GM18870 (cell line): ENCODE measurements at regions not wholly inside any gene's neighbourhood (a gene's known extent, or its start where the extent isn't known, plus 50 kb on each side); places are given as distances from the start of the nearest gene placed in this dataset.
"Not testable (repeated sequence)": the region's sequence is repeated elsewhere in the genome, so short reads cannot be mapped to it uniquely, and the experiment has no call there.

Source experiments
- ATAC-seq: cut with Tn5 transposase; IDR thresholded peaks from one replicate; pipeline ENCODE4 v1.9.1; 2021; ENCODE audit warnings: moderate library complexity; ENCODE audit not compliant: unreplicated experiment

DNA sequence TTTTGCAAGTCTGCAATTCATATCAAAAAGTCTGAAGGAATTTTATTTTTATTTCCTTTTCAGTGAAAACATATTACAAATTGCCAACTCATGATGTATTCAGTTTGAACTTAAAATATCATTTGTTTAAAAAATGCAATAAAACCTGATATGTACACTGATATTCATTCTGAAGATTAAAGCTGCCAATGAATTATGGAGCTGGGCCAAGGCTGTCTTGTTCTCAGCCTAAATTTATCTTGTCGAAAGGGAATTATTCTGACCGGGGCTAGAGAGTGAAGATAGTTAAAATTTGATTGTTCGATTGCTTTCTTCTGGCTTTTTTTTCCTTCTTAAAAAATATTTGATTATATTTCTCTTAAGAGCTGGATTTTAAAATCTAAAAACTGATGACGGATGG is 54.0 kb upstream of the RBFOX1 start:
- ATAC-seq: no peak

- no peak for ATAC-seq
Observed at GRCh38 chr16:7272567-7273158, 60.0 kb upstream of the RBFOX1 start.

GRCh38 chr16:7271486-7271885 is 61.2 kb upstream of the RBFOX1 start:
- no peak for ATAC-seq

DNA sequence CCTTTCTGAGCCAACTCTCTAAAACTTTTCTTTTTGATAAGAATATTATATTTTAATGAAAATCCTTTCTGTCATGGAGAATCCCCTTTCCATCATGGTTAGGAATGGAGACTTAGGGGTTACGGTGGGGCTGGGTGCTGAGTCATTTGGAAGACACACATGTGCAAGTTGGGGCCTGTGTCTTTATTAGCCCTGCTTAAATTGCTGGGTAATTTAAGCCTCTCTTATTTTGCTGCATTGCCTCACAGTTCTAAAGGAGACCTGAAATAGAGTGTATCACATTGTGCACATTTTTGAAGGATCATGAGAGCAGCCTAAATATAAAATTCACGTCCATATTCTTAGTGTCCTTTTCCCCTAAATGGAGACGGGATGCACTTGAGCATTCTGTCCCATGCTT is 61.8 kb upstream of the RBFOX1 start:
- no peak for ATAC-seq

DNA sequence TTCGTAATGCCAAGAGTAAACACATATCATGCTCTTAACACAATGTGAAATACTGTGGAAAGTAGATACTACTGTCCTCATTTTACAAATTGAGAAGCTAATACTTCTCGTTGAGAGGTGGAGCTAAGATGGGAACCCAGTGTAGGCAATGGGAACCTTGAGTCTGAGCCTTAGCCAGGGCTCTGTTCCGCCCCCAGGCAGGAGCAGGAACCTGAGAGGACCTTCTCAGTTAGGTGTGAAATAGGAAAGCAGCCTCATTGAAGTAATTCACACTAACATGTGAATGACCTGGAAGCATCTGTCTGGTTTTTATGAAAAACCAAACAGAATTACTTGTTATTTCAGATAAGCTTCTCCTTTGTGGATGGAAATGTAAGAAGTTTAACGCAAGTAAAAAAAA is 62.6 kb upstream of the RBFOX1 start:
- no peak for ATAC-seq

DNA sequence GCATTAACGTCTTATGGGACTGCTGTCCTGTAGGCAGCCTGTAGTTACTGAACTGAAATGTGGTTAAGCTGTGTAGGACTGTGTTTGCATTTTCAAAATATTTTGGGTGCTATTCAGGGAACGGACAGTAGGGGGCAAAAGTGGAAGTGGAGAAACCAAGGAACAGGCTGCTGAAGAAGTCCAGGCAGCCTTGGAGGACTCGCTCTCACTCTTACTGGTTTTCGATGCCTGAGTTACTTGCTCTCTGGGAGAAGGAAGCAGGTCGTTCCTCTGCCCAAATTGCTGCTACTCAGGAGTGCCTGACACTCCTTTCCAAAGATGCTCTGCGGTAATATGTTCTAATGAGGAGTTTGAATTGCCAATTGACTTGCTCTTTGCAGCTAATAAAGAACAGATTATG is 64.5 kb upstream of the RBFOX1 start:
- no peak for ATAC-seq

DNA sequence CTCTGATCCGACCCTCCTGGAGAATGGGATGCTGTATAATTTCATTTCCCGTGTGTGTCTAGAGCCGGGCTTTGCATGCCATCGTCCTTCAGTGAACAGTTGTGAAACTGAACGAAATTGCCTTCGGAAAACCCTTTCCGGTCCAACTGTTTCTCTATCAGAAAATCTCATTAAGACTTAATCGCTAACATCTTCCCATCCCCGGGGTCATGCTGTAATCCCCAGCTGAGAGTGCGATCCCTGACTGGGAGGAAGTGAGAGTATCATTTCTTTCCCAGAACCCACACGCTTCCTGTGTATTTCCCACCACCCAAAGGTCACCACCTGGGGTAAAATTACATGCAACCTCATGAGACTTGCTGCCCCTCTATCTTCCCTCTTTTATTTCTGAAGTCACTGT is 75.6 kb upstream of the RBFOX1 start:
- no peak for ATAC-seq

DNA sequence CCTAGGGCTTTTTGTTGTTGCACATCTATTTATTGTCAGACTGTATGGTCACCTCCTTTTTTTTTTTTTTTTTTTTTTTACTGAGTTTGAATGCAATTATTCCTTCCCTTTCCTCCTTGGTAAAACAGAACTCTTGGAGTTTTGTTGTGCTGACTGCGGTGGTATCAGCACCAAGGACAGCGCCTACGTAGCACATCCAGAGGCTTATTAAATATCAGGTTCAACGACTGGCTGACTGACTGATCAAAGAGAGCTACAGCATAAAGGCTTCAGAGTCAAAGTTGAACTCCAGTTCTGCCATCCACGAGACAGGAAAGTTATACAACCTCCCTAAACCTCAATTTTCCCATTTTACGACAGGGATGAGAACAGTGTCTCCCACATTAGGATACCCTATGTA is 86.1 kb upstream of the RBFOX1 start:
- ATAC-seq: no peak

DNA sequence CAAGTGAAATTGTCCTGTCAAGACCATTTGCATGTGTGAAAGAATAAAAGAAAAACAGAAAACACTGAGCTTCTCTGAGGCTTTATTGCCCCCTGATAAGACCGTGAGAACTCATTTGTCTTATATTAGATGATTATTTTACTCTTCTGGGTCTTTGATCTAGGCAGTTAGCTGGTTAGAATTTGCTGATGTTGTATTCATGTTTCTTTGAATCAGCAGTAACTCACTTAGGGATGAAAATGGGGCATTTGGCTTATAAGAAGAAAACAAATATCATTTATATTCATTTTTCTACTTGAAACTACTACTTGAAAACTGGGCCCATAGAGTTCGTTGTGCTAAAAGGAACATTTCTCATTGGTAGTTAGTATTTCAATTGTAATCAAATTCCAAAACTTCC is 93.1 kb upstream of the RBFOX1 start:
- ATAC-seq: no peak

- no peak for ATAC-seq
Observed at GRCh38 chr16:7236824-7237410, 95.7 kb upstream of the RBFOX1 start.

DNA sequence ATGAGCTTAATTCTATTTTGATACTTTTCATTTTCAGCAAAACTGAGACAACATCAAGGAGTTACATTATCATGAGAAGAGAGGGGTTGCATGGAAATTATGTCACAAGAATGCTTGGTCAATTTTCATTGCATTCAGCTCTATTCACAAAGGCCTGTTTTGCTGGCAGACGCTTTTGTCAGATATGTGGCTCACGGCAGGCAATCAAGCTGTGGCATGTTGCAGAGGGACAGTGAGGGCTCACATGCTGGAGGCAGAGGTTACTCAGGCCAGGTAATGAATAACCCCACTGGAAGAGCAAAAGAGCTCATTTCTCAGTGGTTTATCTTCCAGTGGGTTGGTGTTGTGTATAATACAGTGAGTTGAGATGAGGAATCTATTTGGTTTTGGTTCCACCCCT is 98.7 kb upstream of the RBFOX1 start:
- no peak for ATAC-seq

DNA sequence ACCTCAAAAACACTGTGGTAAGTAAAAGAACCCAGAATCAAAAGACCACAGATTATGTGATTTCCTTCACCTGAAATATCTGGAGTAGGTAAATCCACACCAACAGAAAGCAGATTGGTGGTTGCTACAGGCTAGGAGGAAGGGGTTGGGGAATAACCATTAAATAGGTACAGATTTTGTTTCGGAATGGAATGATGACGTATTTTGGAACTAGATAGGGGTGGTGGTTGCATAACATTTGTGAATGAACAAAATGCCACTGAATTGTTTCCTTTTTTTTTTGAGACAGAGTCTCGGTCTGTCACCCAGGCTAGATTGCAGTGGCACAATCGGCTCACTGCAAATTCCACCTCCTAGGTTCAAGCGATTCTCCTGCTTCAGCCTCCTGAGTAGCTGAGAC is 100.9 kb upstream of the RBFOX1 start:
- ATAC-seq: no peak

DNA sequence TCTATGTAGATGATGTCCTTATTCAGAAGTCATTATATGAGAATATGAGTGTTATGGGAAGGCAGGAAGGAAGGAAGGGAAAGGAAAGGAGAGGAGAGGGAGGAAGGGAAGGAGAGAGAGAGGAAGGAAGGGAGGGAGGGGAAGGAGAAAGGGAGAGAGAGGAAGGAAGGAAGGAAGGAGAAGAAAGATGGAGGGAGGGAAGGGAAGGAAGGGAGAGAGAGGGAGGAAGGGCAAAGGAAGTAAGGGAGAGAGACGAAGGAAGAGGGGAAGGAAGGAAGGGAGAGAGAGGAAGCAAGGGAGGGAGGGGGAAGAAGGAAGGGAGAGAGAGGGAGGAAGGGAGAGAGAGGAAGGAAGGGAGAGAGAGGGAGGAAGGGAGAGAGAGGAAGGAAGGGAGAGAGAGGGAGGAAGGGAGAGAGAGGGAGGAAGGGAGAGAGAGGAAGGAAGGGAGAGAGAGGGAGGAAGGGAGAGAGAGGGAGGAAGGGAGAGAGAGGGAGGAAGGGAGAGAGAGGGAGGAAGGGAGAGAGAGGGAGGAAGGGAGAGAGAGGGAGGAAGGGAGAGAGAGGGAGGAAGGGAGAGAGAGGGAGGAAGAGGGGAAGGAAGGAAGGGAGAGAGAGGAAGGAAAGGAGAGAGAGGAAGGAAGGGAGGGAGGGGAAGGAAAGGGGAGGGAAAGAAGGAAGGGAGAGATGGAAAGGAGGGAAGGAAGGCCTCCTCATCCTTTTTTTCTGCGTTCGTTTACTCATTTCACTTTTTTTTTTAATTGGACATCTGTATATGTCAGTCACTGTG is 103.0 kb upstream of the RBFOX1 start:
- ATAC-seq: not testable (repeated sequence)

GRCh38 chr16:7227229-7227721 is 105.4 kb upstream of the RBFOX1 start:
- no peak for ATAC-seq

DNA sequence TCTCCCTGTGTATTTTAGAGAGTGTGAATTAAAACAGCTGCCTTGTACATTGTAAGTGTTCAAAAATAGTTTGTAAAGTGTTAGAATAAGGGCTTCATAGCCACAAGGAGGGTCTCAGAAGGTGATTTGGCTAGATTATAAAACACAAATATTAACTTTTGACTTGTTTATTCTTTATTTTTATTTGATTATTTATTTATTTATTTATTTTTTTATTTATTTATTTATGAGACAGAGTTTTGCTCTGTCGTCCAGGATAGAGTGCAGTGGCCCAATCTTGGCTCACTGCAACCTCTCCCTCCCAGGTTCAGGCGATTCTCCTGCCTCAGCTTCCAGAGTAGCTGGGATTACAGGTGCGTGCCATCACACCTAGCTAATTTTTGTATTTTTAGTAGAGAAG is 111.5 kb upstream of the RBFOX1 start:
- ATAC-seq: no peak

GRCh38 chr16:7218936-7219335 is 113.7 kb upstream of the RBFOX1 start:
- ATAC-seq: no peak

- no peak for ATAC-seq
Observed at GRCh38 chr16:7217797-7218196, 114.8 kb upstream of the RBFOX1 start.

DNA sequence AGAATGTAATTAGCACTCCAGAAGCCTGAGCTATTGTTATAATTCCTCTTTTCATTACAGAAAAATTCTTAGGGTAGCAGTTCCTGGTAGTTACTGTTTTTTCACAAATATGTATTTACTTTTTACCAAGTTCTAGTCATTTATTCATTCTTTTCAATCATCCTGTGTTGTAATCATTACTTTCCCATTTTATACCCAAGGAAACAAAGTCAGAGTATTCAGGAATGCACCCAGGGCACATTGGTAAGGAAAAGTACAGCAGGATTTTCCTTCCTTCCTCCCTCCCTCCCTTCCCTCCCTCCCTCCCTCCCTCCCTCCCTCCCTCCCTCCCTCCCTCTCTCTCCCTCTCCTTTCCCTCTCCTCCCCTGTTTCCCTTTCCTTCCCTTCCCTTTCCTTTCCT is 115.9 kb upstream of the RBFOX1 start:
- no peak for ATAC-seq

DNA sequence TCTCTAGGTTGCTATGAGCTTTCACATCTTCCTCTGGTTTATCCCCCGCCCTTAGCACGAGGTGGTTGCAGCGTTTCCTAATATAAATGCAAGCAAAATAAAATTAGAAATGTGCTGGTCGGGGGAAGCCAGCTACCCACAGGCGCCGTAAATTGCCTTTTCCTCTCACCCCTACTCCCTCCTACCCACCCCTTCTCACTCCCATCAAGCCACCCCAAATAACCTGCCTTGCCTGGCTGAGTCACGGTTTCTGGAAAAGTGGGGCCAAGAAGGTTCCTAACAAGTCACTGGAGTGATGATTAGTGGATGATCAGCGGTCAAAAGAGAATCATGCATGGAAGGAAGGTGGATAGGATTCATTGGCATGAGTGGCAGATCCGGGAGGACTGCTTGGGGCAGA is 120.9 kb upstream of the RBFOX1 start:
- no peak for ATAC-seq

GRCh38 chr16:7209598-7209997 is 123.0 kb upstream of the RBFOX1 start:
- ATAC-seq: no peak

- no peak for ATAC-seq
Observed at GRCh38 chr16:7206469-7206868, 126.2 kb upstream of the RBFOX1 start.

GRCh38 chr16:7200320-7200719 is 132.3 kb upstream of the RBFOX1 start:
- no peak for ATAC-seq
